ENCODE measurements at regions not wholly inside any gene's neighbourhood (a gene's known extent, or its start where the extent isn't known, plus 50 kb on each side); places are given as distances from the start of the nearest gene placed in this dataset.

DNA sequence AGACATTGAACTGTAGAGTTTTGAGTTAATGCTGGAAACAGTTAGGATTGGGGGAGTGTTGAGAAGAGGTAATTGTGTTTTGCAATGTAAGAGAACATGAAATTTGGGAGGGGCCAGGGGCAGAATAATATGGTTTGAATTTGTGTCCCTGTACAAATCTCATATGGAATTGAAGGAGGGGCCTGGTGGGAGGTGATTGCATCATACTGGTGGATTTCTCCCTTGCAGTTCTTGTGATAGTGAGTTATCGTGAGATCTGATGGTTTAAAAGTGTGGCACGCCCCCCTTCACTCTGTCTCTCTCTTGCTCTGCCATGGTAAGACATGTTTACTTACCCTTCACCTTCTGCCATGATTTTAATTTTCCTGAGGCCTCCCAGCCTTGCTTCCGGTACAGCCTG lies 876.0 kb upstream of the FBXO33 start:
- no peak overlapping the region for H3K4me2 ChIP-seq (ENCODE audit: extremely low read depth, insufficient read depth, low read length)
- TF ChIP-seq EZH2 (IDR thresholded peaks at IDR 0.05; ENCODE audit: low read length, missing control alignments) = no peak
- TF ChIP-seq, protein P1, sequence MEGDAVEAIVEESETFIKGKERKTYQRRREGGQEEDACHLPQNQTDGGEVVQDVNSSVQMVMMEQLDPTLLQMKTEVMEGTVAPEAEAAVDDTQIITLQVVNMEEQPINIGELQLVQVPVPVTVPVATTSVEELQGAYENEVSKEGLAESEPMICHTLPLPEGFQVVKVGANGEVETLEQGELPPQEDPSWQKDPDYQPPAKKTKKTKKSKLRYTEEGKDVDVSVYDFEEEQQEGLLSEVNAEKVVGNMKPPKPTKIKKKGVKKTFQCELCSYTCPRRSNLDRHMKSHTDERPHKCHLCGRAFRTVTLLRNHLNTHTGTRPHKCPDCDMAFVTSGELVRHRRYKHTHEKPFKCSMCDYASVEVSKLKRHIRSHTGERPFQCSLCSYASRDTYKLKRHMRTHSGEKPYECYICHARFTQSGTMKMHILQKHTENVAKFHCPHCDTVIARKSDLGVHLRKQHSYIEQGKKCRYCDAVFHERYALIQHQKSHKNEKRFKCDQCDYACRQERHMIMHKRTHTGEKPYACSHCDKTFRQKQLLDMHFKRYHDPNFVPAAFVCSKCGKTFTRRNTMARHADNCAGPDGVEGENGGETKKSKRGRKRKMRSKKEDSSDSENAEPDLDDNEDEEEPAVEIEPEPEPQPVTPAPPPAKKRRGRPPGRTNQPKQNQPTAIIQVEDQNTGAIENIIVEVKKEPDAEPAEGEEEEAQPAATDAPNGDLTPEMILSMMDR (conservative IDR thresholded peaks at IDR 0.05 in 1 of 2, IDR thresholded peaks at IDR 0.05 in 1 of 2; ENCODE audit: low read depth in 1 of 2, low read length in 2 of 2) = no peak
- no peaks in the 10 kb centered on the region for H3K79me2 ChIP-seq (ENCODE audit: control insufficient read depth, insufficient read depth, low read length)
- no peaks in the 10 kb centered on the region for H3K36me3 ChIP-seq (ENCODE audit: control insufficient read depth, insufficient read depth, low read length)
- H3K4me3 ChIP-seq (replicated peaks in 1 of 4; ENCODE audit: control extremely low read depth in 1 of 4, insufficient read depth in 1 of 4, low read depth in 3 of 4, low read length in 4 of 4) = no peak overlapping the region
- H3K9me3 ChIP-seq (ENCODE audit: control insufficient read depth, insufficient read depth, low read depth, low read length) = no peaks in the 10 kb centered on the region
- H4K20me1 ChIP-seq (ENCODE audit: control insufficient read depth, extremely low read depth, insufficient read depth, low read length) = no peaks in the 10 kb centered on the region
- no peak overlapping the region for H3K9ac ChIP-seq (ENCODE audit: insufficient read depth, low read length)
- no peaks in the 10 kb centered on the region for H3K4me1 ChIP-seq (ENCODE audit: control insufficient read depth, extremely low read depth, insufficient read depth, low read length)
- DNase-seq (ENCODE audit: low read depth in 2 of 2) = no peak
- H2AFZ ChIP-seq (ENCODE audit: low read length) = no peak overlapping the region
- no peaks in the 10 kb centered on the region for H3K27me3 ChIP-seq (ENCODE audit: control insufficient read depth, insufficient read depth, low read length)
- H3K27ac ChIP-seq (ENCODE audit: insufficient read depth, low read length) = no peak overlapping the region

DNA sequence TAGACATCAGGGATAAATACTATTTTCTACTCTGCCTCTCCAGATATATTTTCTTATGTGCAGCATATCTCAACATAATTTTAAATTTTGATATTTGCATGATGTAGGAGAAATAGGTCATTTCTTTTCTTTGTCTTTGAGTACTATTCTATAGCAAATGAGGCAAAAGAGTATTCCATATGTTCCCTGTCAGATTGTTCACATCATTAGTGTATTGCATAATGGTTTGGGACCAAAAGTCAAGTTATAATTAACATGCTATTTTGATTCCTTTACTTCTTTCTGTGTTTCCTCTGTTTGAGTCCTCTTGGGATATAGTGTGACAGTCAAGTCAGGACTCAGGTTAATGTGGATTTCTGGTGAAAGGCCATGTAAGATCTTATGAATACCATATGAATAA lies 864.6 kb upstream of the FBXO33 start:
- H3K4me1 ChIP-seq (ENCODE audit: control insufficient read depth, extremely low read depth, insufficient read depth, low read length) = no peaks in the 10 kb centered on the region
- H3K27ac ChIP-seq (ENCODE audit: insufficient read depth, low read length) = no peak overlapping the region
- no peak for DNase-seq (ENCODE audit: low read depth in 2 of 2)
- no peaks in the 10 kb centered on the region for H3K9me3 ChIP-seq (ENCODE audit: control insufficient read depth, insufficient read depth, low read depth, low read length)
- TF ChIP-seq, protein P1 (conservative IDR thresholded peaks at IDR 0.05 in 1 of 2, IDR thresholded peaks at IDR 0.05 in 1 of 2; ENCODE audit: low read depth in 1 of 2, low read length in 2 of 2) = no peak
- TF ChIP-seq EZH2 (IDR thresholded peaks at IDR 0.05; ENCODE audit: low read length, missing control alignments) = no peak
- no peak overlapping the region for H3K4me3 ChIP-seq (replicated peaks in 1 of 4; ENCODE audit: control extremely low read depth in 1 of 4, insufficient read depth in 1 of 4, low read depth in 3 of 4, low read length in 4 of 4)
- no peak overlapping the region for H3K4me2 ChIP-seq (ENCODE audit: extremely low read depth, insufficient read depth, low read length)
- H2AFZ ChIP-seq (ENCODE audit: low read length) = no peak overlapping the region
- no peaks in the 10 kb centered on the region for H3K27me3 ChIP-seq (ENCODE audit: control insufficient read depth, insufficient read depth, low read length)
- no peaks in the 10 kb centered on the region for H3K79me2 ChIP-seq (ENCODE audit: control insufficient read depth, insufficient read depth, low read length)
- no peak overlapping the region for H3K9ac ChIP-seq (ENCODE audit: insufficient read depth, low read length)
- no peaks in the 10 kb centered on the region for H4K20me1 ChIP-seq (ENCODE audit: control insufficient read depth, extremely low read depth, insufficient read depth, low read length)
- no peaks in the 10 kb centered on the region for H3K36me3 ChIP-seq (ENCODE audit: control insufficient read depth, insufficient read depth, low read length)

DNA sequence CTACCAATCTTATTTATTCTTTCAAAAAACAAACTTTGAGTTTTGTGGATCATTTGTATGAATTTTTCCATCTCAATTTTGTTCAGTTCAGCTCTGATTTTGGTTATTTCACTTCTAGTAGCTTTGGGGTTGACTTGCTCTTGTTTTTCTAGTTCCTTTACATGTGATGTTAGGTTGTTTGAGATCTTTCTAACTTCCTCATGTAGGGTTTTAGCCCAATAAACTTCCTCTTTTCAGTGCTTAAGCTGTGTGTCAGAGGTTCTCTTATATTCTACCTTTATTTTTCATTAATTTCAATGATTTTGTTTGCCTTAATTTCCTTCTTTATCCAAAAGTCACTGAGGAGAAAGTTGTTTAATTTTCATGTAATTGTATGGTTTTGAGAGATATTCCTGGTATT lies 860.4 kb upstream of the FBXO33 start:
- H4K20me1 ChIP-seq (ENCODE audit: control insufficient read depth, extremely low read depth, insufficient read depth, low read length) = no peaks in the 10 kb centered on the region
- H3K4me3 ChIP-seq (replicated peaks in 1 of 4; ENCODE audit: control extremely low read depth in 1 of 4, insufficient read depth in 1 of 4, low read depth in 3 of 4, low read length in 4 of 4) = no peak overlapping the region
- no peaks in the 10 kb centered on the region for H3K9me3 ChIP-seq (ENCODE audit: control insufficient read depth, insufficient read depth, low read depth, low read length)
- no peak overlapping the region for H3K27ac ChIP-seq (ENCODE audit: insufficient read depth, low read length)
- no peaks in the 10 kb centered on the region for H3K79me2 ChIP-seq (ENCODE audit: control insufficient read depth, insufficient read depth, low read length)
- DNase-seq (ENCODE audit: low read depth in 2 of 2) = no peak
- H3K4me2 ChIP-seq (ENCODE audit: extremely low read depth, insufficient read depth, low read length) = no peak overlapping the region
- TF ChIP-seq, protein P1 (conservative IDR thresholded peaks at IDR 0.05 in 1 of 2, IDR thresholded peaks at IDR 0.05 in 1 of 2; ENCODE audit: low read depth in 1 of 2, low read length in 2 of 2) = no peak
- no peak for TF ChIP-seq EZH2 (IDR thresholded peaks at IDR 0.05; ENCODE audit: low read length, missing control alignments)
- H3K4me1 ChIP-seq (ENCODE audit: control insufficient read depth, extremely low read depth, insufficient read depth, low read length) = no peaks in the 10 kb centered on the region
- no peak overlapping the region for H2AFZ ChIP-seq (ENCODE audit: low read length)
- no peak overlapping the region for H3K9ac ChIP-seq (ENCODE audit: insufficient read depth, low read length)
- H3K27me3 ChIP-seq (ENCODE audit: control insufficient read depth, insufficient read depth, low read length) = no peaks in the 10 kb centered on the region
- no peaks in the 10 kb centered on the region for H3K36me3 ChIP-seq (ENCODE audit: control insufficient read depth, insufficient read depth, low read length)

Measured in fibroblast of lung (primary cell).